Caki2 (cell line): ENCODE measurements at regions not wholly inside any gene's neighbourhood (a gene's known extent, or its start where the extent isn't known, plus 50 kb on each side); places are given as distances from the start of the nearest gene placed in this dataset.
A peak's percentile ranks its signal among the peaks of the same experiment; 100 is the strongest.
"Not testable (repeated sequence)": the region's sequence is repeated elsewhere in the genome, so short reads cannot be mapped to it uniquely, and the experiment has no call there.

Experiments
- DNase-seq: peaks from one replicate; pipeline ENCODE4 v3.0.0-alpha.2; 2015; ENCODE audit warnings: low read depth
- in situ Hi-C: cut with HindIII; loops from 2 replicates; pipeline ENCODE4 v1.10.0; 2016; ENCODE audit warnings: low sequenced_read_pairs, low pct_unique_long_range_greater_than_20kb, mixed read lengths

DNA sequence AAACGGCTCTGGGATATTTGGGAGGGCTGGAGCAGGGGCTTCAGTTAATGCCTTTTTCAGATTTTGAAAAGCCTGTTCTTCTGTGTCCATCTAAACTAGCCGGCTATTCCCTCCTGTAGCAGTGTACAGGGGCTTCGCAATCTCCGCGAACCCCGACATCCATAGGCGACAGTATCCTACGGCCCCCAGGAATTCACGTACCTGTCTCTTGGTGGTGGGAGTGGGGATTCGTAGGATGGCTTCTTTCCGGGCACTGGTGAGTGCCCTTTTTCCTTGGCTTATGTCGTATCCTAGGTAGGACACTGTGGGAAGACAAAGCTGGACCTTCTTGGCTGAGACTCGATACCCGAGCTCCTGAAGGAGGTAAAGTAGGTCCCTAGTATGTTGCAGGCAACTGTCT is 153.1 kb downstream of the TRIM27 start:
- in situ Hi-C loops = no loop called here
- no peak for DNase-seq

DNA sequence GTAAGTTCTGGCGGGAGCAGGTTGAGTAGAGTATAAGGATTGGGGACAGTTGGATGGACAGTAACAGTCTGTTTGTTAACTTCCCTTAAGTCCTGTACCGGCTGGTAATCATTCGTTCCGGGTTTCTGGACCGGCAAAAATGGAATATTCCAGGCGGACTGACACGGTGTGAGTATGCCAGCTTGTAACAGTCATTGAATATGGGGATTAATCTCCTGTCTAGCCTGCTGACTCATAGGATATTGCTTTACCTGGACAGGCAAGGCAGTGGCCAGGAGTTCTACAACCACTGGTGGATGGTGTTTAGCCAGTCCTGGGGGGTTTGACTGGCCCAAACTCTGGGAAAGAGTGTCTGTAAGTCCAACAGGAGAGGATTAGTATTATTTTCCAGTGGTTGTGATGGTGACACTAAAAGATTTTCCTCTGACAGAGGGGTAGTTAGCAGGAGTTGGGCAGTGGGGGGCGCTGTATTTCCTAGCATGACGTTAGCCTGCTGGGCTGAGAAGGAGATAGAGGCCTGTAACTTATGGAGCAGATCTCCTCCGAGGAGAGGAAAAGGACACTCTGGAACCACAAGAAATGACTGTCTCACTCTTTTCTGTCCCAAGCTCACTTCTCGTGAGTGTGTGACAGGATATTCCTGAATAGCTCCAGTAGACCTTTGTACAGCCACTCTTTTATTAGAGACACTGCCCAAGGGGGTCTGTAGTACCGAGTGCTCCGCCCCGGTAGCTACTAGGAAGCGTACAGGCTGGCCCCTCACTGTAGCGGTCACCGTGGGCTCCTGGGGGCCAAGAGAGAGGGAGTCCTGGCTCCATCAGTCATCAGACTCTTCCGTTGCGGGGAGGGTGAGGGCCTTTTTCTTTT is 152.2 kb downstream of the TRIM27 start:
- DNase-seq = no peak
- in situ Hi-C loops = no loop called here

DNA sequence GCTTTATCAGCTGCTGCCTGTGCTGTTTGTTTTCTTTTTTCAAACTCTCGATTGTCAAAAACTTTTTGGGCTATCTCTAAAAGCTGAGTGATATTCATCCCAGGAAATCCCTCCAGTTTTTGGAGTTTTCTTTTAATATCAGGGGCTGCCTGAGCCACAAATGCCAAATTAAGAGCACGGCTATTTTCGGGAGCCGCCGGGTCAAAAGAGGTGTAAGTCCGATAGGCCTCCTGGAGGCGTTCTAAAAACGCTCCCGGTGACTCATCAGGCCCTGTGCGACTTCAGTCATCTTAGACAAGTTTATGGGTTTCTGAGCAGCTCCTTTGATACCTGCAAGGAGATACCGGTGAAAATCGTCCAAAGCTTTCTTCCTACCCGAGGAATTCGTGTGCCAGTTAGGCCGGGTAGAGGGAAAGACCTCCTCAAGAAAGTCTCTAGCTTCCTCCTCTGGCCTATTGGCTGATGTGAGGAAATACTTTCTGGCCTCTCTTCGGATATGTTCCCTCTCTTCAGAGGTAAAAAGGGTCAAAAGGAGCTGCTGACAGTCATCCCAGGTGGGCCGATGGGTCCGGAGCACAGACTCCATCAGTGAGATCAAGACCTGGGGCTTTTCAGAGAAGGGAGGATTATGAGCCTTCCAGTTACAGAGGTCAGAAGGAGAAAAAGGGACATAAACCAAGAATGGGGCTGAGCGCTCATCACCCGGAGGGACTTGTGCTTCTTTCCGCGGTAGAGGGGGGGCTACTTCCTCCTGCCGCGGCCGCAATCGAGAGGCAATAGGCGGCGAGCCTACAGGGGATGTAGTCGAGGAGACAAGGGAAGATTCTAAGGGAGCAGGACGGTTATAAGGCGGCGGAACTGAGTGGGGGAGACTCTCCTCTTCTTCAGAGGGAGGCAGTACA is 151.1 kb downstream of the TRIM27 start:
- DNase-seq = no peak
- in situ Hi-C loops = no loop called here

DNA sequence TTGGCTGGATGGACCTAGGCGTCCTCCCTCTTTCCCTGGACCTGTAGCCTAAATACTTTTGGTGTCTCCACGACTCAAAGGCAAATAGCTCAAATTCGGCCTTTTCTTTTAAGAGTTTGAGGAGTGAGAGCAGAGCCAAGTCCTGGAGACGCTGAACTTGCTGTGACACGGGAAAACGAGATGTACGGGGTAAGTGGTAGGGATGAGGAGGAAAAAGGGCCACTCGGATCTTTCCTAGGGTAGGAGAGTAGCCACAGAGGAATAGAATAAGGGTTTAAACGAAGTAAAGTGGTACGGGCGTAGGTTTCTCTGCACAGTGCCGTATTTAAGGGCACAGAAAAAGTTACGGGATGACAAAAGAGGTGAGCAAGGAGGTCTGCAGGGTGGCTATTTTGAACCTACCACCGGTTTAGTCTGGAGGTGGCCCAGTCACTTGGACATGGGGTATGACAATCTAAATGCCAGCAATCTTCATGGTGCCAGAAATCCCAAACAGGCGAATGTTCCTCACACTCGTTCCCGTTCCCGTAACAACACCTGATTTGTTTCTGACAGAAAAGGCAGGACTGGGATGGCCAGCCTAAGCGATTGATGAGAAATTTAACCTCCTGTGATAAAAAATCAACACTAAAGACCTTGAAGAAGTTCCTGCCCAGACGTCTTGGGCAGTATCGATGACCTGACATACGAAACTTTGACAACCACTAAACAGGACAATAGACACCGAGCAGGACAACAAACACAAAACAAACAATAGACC is 149.3 kb downstream of the TRIM27 start:
- in situ Hi-C loops = no loop called here
- DNase-seq = no peak

DNA sequence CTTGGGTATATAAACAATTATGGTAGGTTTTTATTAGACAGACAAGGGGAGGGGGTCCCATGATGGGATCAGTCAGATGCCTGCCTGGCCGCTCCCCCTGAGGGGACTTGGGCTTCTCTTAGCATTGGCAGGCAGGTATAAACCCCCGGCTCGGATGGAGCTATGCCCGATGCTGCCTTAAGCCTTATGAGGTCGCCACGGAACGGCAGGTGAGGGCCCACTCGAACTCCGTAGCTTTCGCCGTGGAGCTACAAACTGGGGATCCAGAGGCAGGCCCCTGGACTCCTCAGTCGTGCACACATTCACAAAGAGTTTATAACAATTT is 148.8 kb downstream of the TRIM27 start:
- no peak for DNase-seq
- in situ Hi-C loops = no loop called here

DNA sequence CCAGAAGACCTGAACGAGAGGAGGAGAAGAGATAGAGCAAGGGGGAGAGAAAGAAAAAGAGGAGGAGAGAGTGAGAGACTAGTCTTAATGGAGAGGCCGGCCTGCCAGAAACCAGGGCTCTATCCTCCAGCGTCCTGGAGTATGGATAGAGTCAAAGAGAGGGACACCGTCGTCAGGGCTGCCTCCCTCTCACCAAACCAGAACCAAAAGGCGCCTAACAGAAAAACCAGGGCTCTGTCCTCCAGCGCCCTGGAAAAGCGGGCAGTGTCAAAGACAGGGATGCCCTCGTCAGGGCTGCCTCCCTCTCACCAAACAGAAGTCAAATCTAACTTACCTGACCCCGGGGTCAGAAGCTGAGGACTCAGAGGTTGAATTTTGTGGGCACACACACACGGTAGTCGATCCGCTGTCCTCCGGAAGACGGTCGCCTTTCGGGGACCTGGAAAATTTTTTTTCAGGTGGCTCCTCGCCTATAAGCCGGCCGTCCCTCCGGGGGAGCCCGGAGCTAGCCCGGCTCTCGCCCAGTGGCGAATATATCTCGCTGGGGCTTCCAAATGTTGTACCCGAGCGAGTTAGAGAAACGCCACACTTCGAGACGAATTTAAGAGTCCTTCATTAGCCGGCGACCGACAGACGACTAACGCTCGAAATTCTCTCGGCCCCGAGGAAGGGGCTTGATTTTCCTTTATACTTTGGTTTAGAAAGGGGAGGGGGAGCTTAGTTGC is 148.2 kb downstream of the TRIM27 start:
- in situ Hi-C loops = no loop called here
- DNase-seq = no peak

DNA sequence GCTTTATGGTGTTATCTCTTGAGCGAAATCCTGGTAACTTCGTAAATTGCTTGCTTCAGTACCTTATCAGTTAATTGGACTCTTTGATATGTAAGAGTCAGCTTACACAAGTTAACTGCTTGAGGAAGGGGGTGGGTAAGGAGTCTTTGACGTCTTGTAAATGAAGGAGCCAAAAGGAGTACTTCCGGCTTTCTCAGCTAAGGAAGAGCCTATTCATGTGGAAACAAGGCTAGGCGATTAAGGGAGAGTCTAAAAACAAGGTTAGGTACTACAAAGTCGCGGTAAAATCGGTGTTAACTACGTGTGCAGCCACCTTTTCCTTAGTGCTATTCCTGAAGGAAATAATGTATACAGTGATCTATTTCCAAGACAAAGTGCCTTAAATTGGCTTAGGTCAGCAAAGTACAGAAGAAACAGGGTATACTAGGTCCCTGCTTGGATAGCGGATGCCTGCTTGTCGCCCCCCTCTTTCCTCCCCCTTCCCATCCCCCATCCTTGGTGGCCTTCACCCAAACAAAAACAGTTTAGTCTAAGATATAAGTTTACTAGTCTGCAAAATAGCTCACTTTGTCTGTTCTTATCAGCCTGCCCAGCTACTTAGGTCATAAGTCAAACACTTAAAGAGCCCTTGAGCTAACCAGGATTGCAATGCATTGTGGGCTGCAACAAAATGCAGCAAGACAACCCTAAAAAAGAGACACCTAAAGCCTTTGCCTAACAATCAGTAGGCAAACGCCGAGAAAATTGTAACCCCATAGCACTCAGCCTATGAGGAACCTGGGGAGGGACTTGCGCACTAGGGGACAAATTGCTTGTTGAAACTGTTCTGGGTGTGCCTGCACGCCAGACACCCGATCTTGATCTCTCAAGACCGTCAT is 147.3 kb downstream of the TRIM27 start:
- in situ Hi-C loops = no loop called here

DNA sequence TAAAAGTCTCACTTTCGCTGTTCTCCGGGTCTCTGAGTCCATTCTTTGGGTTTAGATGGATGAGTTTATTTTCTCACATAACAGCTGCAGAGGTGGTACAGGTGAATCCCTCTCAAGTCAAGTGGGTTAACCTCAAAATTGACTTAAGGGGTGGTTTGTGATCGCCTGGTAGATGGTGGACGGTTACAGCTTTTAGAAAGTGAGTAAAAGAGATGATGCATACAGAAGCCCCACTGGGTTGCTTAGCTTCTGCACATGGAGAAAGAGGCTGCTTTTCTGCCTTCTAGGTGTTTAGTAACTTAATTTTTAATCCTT is 146.7 kb downstream of the TRIM27 start:
- in situ Hi-C loops = no loop called here
- no peak for DNase-seq

More for the DNA sequence above, 147.3 kb downstream of the TRIM27 start:
- DNase-seq = no peak

DNA sequence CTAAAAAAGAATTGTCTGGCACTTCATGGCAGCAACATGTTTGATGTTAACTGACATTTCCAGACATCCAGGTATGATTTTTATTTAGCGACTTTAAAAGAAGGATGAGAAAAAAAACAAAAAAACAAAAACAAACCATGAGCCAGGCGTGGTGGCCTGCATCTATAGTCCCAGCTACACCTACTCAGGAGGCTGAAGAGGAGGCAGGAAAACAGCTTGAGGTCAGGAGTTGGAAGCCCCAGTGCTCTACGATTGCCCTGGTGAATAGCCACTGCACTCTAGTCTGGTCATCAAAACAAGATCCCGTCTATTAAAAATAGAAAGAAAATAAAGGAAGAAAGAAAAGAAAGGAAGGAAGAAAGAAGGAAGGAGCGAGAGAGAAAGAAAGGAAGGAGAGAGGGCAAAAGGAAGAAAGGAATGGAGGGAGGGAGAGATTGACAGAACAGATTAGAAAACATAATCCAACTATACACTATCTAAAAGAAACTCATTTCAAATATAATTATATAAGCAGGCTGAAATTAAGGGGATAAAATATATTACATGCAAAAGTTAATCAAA is 141.6 kb downstream of the TRIM27 start:
- in situ Hi-C loops = no loop called here

DNA sequence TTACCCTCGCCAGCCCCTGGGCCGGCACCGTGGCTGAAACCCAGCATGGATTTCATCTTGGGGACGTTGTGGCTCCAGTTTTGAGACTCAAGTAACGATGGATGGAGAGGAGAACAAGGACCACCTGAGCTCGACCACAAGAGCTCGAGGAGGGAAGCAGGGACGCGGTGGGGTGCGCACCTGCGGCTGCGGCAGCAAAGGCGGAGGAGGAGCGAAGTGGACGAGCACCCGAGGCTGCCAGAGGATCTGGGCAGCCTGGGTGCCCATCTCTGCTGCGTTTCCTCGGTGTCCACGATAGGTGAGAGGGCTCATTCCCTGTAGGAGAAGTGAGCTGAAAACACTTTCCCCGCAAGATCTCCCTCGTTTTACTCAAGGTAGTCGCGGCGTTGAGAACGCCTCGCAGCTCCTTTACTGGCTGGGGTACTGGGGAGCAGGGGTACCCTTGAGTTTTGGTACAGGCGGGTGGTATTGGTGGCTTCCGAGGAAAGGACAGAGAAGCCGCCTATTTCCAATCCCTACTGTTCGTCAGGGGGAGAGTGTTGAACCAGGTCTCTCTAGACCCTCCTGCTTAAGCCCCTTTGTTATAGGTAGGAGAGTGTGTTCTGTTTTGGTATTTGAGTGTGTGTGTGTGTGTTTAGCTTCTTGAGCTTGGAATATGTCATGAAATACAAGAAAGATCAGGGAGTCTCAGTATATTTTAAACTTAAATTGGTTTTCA is 137.7 kb downstream of the TRIM27 start:
- in situ Hi-C loops = no loop called here
- no peak for DNase-seq

More for the DNA sequence above, 141.6 kb downstream of the TRIM27 start:
- no peak for DNase-seq

DNA sequence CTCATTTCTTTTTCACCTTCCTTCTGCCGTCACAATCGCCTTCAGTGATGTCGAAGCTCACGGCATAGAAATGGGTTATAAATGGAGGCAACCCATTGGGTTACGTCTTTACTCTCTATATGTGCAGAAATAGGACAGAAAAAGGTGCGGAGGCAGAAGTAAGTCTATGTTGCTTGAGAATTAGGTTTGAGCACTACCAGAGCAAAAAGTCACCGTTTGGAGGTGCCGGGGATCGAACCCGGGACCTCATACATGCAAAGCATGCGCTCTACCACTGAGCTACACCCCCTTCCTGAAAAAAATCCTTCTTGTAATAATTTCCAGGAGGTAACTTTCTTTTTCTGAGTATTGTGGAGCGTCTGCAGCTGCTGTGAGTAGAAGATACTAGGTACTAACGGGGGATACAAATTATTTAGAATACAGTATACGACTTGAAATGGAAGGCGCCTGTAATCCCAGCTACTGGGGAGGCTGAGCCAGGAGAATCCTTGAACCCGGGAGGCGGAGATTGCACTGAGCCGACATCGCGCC is 134.2 kb downstream of the TRIM27 start:
- DNase-seq = peak; percentile 90
- in situ Hi-C loops = no loop called here

DNA sequence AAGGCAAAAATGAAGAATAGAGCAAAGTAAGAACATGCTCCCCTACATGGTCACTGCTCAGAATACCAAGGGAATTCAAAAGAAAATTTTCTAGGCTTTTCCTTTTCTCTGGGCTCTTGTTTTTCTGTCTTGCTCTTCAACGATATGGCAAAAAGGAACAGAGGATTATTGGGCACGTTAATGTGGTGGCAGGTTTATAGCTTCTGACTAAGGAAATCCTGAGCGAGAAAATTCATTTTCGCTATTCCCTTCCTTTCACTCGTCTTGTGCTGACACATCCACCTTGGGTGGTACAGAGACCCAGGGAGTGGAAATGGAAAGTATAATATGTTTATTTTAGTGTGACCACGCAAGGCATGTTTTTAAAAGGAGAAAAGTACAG is 132.8 kb downstream of the TRIM27 start:
- in situ Hi-C loops = no loop called here
- no peak for DNase-seq

DNA sequence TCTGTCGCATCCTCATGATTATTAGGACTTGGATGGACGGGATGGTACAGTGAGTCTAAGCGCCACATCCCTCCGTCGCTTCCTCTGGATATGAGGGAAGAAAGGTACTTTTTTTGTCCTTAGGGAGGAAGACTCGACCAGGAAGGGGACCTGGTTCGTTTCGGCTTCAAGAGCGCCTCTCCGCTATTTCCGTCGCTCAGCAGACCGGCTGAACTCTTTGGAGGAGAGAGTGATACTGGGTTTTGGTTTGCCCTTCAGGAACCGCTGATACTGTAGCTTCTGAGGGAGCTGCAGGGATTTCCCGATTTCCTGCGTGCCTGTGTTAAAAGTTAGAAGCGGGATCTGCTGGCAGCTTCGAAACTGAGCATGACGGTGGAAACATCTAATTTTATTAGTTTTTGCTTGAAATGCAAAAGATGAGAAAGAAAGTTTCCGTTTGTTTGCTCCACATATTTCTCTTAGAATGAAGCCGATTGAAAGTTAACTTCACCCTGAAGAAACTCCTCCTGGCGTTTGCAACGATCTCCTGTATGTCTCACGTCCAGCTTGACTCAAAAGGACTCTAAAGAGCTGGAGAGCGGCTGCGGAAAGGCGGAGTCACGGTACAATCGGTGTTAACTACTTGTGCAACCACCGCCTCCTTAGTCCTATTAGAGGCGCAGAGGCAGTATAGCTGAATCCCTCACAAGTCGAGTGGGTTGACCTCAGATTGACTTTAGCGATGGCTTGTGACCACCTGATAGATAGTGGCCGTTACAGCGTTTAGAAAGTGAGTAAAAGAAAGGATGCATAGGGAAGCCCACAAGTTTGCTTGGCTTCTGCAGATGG is 129.4 kb downstream of the TRIM27 start:
- peak; percentile 75 for DNase-seq

DNA sequence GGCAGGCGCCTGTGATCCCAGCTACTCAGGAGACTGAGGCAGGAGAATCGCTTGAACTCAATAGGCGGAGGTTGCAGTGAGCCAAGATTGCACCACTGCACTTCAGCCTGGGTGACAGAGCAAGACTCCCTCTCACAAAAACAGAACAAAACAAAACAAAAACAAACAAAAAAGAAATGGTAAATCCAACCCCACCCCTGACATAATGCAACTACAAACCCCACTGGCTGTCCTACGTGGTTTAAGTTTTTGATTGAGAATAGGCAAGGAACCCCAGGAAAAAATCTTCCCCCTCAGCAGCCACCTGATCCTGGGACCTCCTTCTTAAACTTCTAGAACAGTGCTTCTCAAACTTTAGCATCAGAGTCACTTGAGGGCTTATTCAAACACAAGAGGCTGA is 123.1 kb downstream of the TRIM27 start:
- in situ Hi-C loops, DNase-seq: not testable (repeated sequence)

More for the DNA sequence above, 129.4 kb downstream of the TRIM27 start:
- in situ Hi-C loops = no loop called here
